ENCODE measurements at regions not wholly inside any gene's neighbourhood (a gene's known extent, or its start where the extent isn't known, plus 50 kb on each side); places are given as distances from the start of the nearest gene placed in this dataset.

DNA sequence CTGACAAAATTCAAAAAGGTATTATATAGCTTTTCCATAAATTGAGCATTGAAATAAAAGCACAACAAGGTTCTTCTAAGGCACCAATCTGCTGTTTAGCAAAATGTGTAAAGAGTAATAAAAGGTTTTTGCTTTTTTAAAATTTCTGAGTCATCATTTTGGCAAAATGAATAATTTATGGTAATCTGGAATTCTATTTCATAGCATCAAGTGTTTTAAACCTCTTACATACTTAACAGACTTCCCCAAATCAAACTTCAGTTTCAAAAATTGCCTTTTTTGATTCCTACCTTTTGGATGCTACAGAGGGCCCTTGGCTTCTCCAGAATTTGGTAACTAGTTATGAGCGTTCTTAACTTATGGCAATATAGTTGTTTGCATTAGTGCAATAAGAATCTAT lies 154.0 kb upstream of the ELAC2 start:
- no peaks in the 10 kb centered on the region for H3K4me1 Mint-ChIP-seq (ENCODE audit: insufficient read depth, unreplicated experiment)
- no TSS peak for BruUV-seq (replicated peaks)
- TF ChIP-seq, protein P1, sequence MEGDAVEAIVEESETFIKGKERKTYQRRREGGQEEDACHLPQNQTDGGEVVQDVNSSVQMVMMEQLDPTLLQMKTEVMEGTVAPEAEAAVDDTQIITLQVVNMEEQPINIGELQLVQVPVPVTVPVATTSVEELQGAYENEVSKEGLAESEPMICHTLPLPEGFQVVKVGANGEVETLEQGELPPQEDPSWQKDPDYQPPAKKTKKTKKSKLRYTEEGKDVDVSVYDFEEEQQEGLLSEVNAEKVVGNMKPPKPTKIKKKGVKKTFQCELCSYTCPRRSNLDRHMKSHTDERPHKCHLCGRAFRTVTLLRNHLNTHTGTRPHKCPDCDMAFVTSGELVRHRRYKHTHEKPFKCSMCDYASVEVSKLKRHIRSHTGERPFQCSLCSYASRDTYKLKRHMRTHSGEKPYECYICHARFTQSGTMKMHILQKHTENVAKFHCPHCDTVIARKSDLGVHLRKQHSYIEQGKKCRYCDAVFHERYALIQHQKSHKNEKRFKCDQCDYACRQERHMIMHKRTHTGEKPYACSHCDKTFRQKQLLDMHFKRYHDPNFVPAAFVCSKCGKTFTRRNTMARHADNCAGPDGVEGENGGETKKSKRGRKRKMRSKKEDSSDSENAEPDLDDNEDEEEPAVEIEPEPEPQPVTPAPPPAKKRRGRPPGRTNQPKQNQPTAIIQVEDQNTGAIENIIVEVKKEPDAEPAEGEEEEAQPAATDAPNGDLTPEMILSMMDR (IDR thresholded peaks at IDR 0.05; ENCODE audit: unreplicated experiment): no peak
- ChIA-PET CTCF (no interaction called here), POLR2A (no interaction called here)
- no peak overlapping the region for H3K4me3 Mint-ChIP-seq (ENCODE audit: unreplicated experiment)
- intact Hi-C loops (cut with micrococcal nuclease): no loop called here
- no peaks in the 10 kb centered on the region for H3K36me3 Mint-ChIP-seq (ENCODE audit: insufficient read depth, unreplicated experiment)
- H3K9me3 Mint-ChIP-seq (ENCODE audit: unreplicated experiment): peaks cover 18% of the 10 kb centered on the region
- peaks cover 6% of the 10 kb centered on the region for H3K27me3 Mint-ChIP-seq (ENCODE audit: insufficient read depth, unreplicated experiment)
- DNase-seq (ENCODE audit: unreplicated experiment): no peak
- H3K27ac Mint-ChIP-seq (ENCODE audit: low read depth, unreplicated experiment): no peak overlapping the region

DNA sequence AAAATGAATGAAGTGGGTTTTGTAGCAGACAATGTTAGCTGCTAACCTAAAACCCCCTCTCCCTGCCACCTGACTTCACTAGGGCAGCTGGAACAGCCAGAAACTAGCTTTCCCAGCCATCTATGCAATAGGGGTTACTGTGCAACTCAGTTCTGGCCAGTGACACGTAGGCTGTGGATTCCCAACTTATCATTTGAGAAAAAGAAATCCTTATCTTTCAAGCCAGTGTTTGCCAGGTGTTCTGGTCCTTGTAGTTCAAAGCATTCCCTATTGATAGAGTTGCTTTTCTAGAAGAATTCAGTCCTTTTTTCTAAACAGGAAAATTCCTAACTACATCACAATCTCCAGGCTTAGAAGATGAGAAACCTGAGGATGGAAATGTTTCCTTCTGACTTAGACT lies 144.5 kb upstream of the ELAC2 start:
- H3K27ac Mint-ChIP-seq (ENCODE audit: low read depth, unreplicated experiment): no peak overlapping the region
- H3K27me3 Mint-ChIP-seq (ENCODE audit: insufficient read depth, unreplicated experiment): peaks cover 31% of the 10 kb centered on the region
- POLR2A ChIA-PET: interaction anchor here (0.6 kb wide), 1 partner anchor 62 kb away, joined by 3 read pairs; no protein-coding TSS in a partner anchor
- BruUV-seq (replicated peaks): no TSS peak
- TF ChIP-seq, protein P1 (IDR thresholded peaks at IDR 0.05; ENCODE audit: unreplicated experiment): no peak
- H3K4me1 Mint-ChIP-seq (ENCODE audit: insufficient read depth, unreplicated experiment): no peaks in the 10 kb centered on the region
- H3K9me3 Mint-ChIP-seq (ENCODE audit: unreplicated experiment): no peaks in the 10 kb centered on the region
- no peaks in the 10 kb centered on the region for H3K36me3 Mint-ChIP-seq (ENCODE audit: insufficient read depth, unreplicated experiment)
- CTCF ChIA-PET: no interaction called here
- intact Hi-C loops (cut with micrococcal nuclease): no loop called here
- no peak for DNase-seq (ENCODE audit: unreplicated experiment)
- H3K4me3 Mint-ChIP-seq (ENCODE audit: unreplicated experiment): no peak overlapping the region

DNA sequence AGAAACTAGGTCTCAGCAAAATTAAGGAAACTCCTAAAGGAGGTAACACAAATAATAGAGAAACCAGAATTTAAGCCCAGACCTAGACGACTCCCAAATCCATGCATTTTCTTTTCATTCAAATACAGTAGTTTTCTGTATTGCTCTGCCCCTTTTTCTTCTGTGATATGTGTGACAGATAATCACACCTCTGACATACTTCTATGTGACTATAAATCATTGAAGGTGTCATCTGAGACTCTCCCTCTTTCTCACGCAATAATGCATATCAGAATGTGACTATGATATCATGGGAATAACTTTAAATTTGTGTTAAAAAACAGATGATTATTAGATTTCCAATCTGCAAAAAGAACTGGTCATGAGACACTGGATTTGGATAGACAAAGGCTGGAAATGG lies 143.0 kb upstream of the ELAC2 start:
- POLR2A ChIA-PET: no interaction called here
- H3K27me3 Mint-ChIP-seq (ENCODE audit: insufficient read depth, unreplicated experiment): peaks cover 15% of the 10 kb centered on the region
- H3K27ac Mint-ChIP-seq (ENCODE audit: low read depth, unreplicated experiment): no peak overlapping the region
- H3K4me1 Mint-ChIP-seq (ENCODE audit: insufficient read depth, unreplicated experiment): no peaks in the 10 kb centered on the region
- no peaks in the 10 kb centered on the region for H3K36me3 Mint-ChIP-seq (ENCODE audit: insufficient read depth, unreplicated experiment)
- intact Hi-C loops (cut with micrococcal nuclease): no loop called here
- TF ChIP-seq, protein P1 (IDR thresholded peaks at IDR 0.05; ENCODE audit: unreplicated experiment): no peak
- CTCF ChIA-PET: interaction anchor here (0.6 kb wide), 1 partner anchor 32 kb away, joined by 3 read pairs; no protein-coding TSS in a partner anchor
- no peak overlapping the region for H3K4me3 Mint-ChIP-seq (ENCODE audit: unreplicated experiment)
- H3K9me3 Mint-ChIP-seq (ENCODE audit: unreplicated experiment): no peaks in the 10 kb centered on the region
- no peak for DNase-seq (ENCODE audit: unreplicated experiment)
- BruUV-seq (replicated peaks): no TSS peak

DNA sequence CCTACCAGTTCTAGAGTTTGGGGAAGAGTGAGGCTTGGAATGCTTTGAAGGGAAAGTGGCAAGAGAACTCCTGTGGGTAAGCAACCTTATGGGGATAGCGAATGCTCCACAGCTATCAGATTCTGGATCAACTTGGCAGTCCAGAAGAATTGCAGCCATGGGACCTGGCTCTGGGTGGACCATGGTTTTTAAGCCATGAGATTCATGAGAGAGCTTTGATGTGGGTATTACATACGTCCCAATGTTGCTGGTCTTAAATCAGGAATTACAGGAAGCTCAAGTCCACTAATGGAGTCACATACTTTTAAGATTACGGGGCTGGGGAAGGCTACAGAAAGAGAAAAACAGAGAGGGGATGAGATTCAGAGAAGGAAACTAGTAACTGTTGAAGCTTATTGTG lies 142.5 kb upstream of the ELAC2 start:
- TF ChIP-seq, protein P1 (IDR thresholded peaks at IDR 0.05; ENCODE audit: unreplicated experiment): no peak
- BruUV-seq (replicated peaks): no TSS peak
- ChIA-PET POLR2A (interaction anchor here (0.6 to 1.2 kb wide), 2 partner anchors 8 to 1163 kb away, joined by 3 read pairs; partner anchors contain the start of gene ZNF18), CTCF (no interaction called here)
- H3K4me3 Mint-ChIP-seq (ENCODE audit: unreplicated experiment): no peak overlapping the region
- H3K9me3 Mint-ChIP-seq (ENCODE audit: unreplicated experiment): no peaks in the 10 kb centered on the region
- no peaks in the 10 kb centered on the region for H3K36me3 Mint-ChIP-seq (ENCODE audit: insufficient read depth, unreplicated experiment)
- no peak overlapping the region for H3K27ac Mint-ChIP-seq (ENCODE audit: low read depth, unreplicated experiment)
- peaks cover 11% of the 10 kb centered on the region for H3K27me3 Mint-ChIP-seq (ENCODE audit: insufficient read depth, unreplicated experiment)
- DNase-seq (ENCODE audit: unreplicated experiment): no peak
- no peaks in the 10 kb centered on the region for H3K4me1 Mint-ChIP-seq (ENCODE audit: insufficient read depth, unreplicated experiment)
- intact Hi-C loops (cut with micrococcal nuclease): no loop called here
